ENCODE measurements at regions not wholly inside any gene's neighbourhood (a gene's known extent, or its start where the extent isn't known, plus 50 kb on each side); places are given as distances from the start of the nearest gene placed in this dataset.
"Not testable (repeated sequence)": the region's sequence is repeated elsewhere in the genome, so short reads cannot be mapped to it uniquely, and the experiment has no call there.

DNA sequence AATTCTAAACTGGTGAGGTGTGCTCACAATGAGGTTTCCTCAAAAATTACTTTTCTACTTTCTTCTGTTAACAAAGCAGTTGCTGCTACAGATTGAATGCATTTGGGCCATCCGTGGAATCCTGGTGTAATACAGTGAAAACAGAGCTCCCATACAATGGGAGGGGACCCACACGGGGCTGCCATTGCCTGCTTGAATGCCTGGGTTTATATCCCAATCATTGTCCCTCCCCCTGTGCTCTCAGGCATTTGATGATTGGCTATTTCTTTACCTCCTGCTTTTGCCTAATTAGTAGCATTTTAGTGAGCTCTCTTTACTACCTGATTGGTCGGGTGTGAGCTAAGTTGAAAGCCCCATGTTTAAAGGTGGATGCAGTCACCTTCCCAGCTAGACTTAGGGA lies 52.9 kb upstream of the CSF1 start:
- H3K4me3 ChIP-seq (replicated peaks; ENCODE audit: low read depth, low read length); DNase-seq (ENCODE audit: extremely low read depth, insufficient read length); H3K36me3 ChIP-seq (ENCODE audit: control insufficient read depth, insufficient read depth, low read length); H3K27me3 ChIP-seq (replicated peaks; ENCODE audit: control insufficient read depth, insufficient read depth, low read length): not testable (repeated sequence)

DNA sequence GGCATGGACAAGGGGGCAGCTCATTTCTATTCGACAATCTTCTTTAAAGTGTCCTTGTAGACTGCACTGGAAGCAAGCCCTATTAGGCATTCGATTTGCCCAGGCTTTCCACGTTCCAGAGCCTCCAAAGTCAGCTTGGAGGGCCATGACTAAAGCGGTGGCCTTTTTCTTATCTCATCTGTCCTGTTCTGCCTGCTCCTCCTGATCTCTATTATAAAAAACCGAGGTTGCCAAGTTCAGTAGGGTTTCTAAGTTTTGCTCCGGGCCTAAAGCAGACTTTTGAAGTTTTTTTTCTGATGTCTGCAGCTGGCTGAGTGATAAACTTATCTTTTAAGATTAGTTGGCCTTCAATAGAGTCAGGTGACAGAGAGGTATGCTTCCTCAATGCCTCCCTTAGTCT lies 54.7 kb upstream of the CSF1 start:
- not testable (repeated sequence) for DNase-seq (ENCODE audit: extremely low read depth, insufficient read length); H3K4me3 ChIP-seq (replicated peaks; ENCODE audit: low read depth, low read length); H3K27me3 ChIP-seq (replicated peaks; ENCODE audit: control insufficient read depth, insufficient read depth, low read length); H3K36me3 ChIP-seq (ENCODE audit: control insufficient read depth, insufficient read depth, low read length)

DNA sequence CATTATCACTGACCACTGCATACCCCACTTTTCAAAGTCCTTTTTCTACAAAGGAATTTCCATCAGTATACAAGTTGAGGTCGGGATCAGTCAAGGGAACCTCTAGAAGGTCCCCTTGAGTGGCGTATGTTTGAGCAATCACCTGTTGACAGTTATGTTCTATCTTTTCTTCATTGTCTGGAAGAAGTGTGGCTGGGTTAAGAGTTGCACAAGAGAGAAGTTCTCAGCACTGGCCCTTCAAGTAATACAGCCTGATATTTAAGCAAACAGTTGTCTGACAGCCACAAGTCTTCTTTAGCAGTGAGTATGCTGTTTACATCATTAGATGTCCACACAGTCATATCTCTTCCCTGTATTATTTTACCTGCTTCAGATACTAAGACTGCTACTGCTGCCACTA lies 56.7 kb upstream of the CSF1 start:
- not testable (repeated sequence) for H3K4me3 ChIP-seq (replicated peaks; ENCODE audit: low read depth, low read length); DNase-seq (ENCODE audit: extremely low read depth, insufficient read length); H3K36me3 ChIP-seq (ENCODE audit: control insufficient read depth, insufficient read depth, low read length); H3K27me3 ChIP-seq (replicated peaks; ENCODE audit: control insufficient read depth, insufficient read depth, low read length)

DNA sequence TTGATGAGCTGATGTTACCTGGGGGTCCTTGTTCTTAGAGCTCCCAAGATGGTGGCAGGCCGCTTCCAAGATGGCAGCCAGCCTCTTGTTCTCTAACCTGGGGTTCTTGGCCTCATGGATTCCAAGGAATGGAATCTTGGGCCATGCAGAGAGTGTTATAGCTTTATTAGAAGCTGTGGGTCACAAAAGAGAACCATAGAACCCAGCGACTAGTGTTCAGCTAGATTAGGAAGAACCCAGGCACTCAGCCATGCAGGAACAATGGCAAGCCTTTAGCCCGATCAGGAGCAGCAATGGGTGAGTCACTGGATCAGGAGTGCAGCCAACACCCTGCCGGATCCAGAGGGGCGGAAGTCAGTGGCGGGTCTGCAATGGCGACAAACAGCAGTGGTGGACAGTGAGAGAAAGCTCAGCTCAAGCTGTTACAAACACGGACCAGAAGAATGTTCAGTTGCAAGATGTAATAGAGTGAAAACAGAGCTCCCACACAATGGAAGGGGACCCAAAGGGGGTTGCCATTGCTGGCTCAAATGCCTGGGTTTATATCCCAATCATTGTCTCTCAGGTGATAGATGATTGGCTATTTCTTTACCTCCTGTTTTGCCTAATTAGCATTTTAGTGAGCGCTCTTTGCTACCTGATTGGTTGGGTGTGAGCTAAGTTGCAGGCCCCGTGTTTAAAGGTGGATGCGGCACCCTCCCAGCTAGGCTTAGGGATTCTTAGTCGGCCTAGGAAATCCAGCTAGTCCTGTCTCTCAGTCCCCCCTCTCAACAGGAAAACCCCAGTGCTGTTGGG lies 58.2 kb upstream of the CSF1 start:
- DNase-seq (ENCODE audit: extremely low read depth, insufficient read length); H3K27me3 ChIP-seq (replicated peaks; ENCODE audit: control insufficient read depth, insufficient read depth, low read length); H3K4me3 ChIP-seq (replicated peaks; ENCODE audit: low read depth, low read length); H3K36me3 ChIP-seq (ENCODE audit: control insufficient read depth, insufficient read depth, low read length): not testable (repeated sequence)

DNA sequence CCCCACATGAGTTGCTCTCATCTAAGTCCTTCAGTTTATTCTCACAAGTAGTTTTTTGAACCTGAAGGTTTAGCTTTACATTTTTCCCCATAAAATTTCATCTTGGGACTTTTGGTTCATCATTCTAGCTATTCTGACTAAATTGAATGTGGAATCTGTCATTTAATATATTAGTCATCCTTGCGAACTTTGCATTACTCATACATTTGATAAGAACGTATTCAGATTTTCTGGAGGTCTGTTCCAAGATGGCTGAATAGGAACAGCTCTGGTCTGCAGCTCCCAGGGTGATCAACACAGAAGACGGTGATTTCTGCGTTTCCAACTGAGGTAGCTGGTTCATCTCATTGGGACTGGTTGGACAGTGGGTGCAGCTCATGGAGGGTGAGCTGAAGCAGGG lies 59.8 kb upstream of the CSF1 start:
- no peaks in the 10 kb centered on the region for H3K36me3 ChIP-seq (ENCODE audit: control insufficient read depth, insufficient read depth, low read length)
- TF ChIP-seq, protein P1, sequence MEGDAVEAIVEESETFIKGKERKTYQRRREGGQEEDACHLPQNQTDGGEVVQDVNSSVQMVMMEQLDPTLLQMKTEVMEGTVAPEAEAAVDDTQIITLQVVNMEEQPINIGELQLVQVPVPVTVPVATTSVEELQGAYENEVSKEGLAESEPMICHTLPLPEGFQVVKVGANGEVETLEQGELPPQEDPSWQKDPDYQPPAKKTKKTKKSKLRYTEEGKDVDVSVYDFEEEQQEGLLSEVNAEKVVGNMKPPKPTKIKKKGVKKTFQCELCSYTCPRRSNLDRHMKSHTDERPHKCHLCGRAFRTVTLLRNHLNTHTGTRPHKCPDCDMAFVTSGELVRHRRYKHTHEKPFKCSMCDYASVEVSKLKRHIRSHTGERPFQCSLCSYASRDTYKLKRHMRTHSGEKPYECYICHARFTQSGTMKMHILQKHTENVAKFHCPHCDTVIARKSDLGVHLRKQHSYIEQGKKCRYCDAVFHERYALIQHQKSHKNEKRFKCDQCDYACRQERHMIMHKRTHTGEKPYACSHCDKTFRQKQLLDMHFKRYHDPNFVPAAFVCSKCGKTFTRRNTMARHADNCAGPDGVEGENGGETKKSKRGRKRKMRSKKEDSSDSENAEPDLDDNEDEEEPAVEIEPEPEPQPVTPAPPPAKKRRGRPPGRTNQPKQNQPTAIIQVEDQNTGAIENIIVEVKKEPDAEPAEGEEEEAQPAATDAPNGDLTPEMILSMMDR (IDR thresholded peaks at IDR 0.05; ENCODE audit: insufficient read depth, low read length, poor library complexity, severe bottlenecking), result no peak
- H3K4me3 ChIP-seq (replicated peaks; ENCODE audit: low read depth, low read length), result no peak overlapping the region
- no peak for DNase-seq (ENCODE audit: extremely low read depth, insufficient read length)
- H3K27me3 ChIP-seq (replicated peaks; ENCODE audit: control insufficient read depth, insufficient read depth, low read length), result no peaks in the 10 kb centered on the region

DNA sequence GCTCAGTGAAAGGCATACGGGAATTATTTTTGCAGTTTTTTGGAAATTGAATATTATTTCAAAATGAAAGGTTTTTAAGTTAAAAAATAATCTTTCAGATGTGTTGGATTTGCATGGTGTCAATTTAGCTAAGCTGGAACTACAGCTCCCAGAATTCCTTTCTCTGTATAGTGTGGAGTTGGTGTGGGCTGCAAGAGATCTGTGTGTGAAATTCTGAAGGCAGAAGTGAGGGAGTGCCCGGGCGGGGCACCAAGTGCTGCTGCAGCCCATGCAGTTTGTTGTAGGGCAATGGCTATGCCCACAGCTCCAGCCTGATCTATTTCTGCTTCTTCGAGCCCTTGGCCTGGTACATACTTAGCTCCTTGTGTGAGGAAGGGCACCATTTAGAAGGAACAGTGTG lies 60.5 kb upstream of the CSF1 start:
- Histone ChIP-seq H3K36me3 (ENCODE audit: control insufficient read depth, insufficient read depth, low read length) (no peaks in the 10 kb centered on the region), H3K4me3 (replicated peaks; ENCODE audit: low read depth, low read length) (no peak overlapping the region), H3K27me3 (replicated peaks; ENCODE audit: control insufficient read depth, insufficient read depth, low read length) (no peaks in the 10 kb centered on the region)
- TF ChIP-seq, protein P1 (IDR thresholded peaks at IDR 0.05; ENCODE audit: insufficient read depth, low read length, poor library complexity, severe bottlenecking), result no peak
- DNase-seq (ENCODE audit: extremely low read depth, insufficient read length), result no peak

DNA sequence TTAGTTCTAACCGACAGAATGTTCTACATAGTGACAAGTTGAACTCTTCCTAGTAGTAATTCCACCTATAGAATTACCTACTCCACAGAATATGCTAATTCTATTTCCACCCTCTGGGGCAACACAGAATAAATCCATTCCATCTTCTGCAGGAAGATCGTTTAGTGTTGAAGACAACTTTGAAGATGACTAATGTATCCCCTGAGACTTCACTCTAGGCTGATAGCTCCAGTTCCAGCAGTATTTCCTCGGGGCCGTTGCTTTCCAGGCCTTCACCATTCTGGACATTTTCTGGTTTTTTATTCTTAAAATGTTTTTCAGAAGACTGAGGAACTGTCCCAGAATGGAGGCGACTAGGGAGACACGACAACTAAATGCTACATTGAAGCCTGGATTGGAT lies 61.0 kb upstream of the CSF1 start:
- TF ChIP-seq, protein P1 (IDR thresholded peaks at IDR 0.05; ENCODE audit: insufficient read depth, low read length, poor library complexity, severe bottlenecking), result no peak
- no peak overlapping the region for H3K4me3 ChIP-seq (replicated peaks; ENCODE audit: low read depth, low read length)
- DNase-seq (ENCODE audit: extremely low read depth, insufficient read length), result no peak
- no peaks in the 10 kb centered on the region for H3K27me3 ChIP-seq (replicated peaks; ENCODE audit: control insufficient read depth, insufficient read depth, low read length)
- no peaks in the 10 kb centered on the region for H3K36me3 ChIP-seq (ENCODE audit: control insufficient read depth, insufficient read depth, low read length)

DNA sequence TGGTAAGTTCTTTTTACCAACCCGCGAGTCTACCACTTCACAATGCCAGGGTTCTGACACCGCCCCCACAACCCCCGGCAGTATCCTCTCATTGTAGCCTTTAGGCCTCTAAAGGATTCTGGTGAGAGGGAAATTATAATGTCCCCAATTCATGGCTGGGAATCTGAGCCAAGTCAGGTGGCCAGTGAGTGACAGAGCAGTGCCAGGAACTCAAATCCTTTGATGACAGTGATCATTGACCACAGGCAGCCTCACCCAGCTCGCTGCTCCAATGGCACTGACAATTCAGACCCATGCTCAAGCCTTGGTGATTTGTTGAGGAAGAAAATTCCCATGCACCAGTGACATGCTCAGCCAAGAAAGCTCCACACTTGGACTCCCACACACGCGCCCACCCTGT lies 63.4 kb upstream of the CSF1 start:
- no peak overlapping the region for H3K4me3 ChIP-seq (replicated peaks; ENCODE audit: low read depth, low read length)
- TF ChIP-seq, protein P1 (IDR thresholded peaks at IDR 0.05; ENCODE audit: insufficient read depth, low read length, poor library complexity, severe bottlenecking), result no peak
- no peaks in the 10 kb centered on the region for H3K27me3 ChIP-seq (replicated peaks; ENCODE audit: control insufficient read depth, insufficient read depth, low read length)
- no peak for DNase-seq (ENCODE audit: extremely low read depth, insufficient read length)
- H3K36me3 ChIP-seq (ENCODE audit: control insufficient read depth, insufficient read depth, low read length), result no peaks in the 10 kb centered on the region
